ENCODE measurements at regions not wholly inside any gene's neighbourhood (a gene's known extent, or its start where the extent isn't known, plus 50 kb on each side); places are given as distances from the start of the nearest gene placed in this dataset.

DNA sequence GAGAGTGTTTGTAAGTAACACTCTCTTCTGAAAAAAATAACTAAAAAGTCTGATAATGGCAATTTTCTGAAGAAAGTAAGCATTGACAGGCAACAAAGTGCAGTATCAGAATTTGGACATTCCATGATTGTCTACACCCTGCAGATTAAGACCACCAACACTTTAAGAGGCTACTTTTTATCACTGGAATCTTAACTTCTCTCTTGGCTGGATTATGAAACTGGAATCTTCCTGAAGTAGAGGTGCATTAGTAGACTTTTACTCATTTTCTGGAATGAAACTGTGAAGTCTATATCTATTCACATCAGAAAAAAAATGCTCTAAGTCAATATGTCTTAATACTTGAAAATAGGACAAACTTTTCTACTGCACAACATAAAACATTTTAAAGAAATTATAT, 547.5 kb downstream of the COL12A1 start:
- H3K4ac ChIP-seq (ENCODE audit: low read depth, low read length), result no peak overlapping the region
- H3K79me1 ChIP-seq (ENCODE audit: low read length), result no peaks in the 10 kb centered on the region
- H3K4me1 ChIP-seq (ENCODE audit: control insufficient read depth in 1 of 2, insufficient read depth in 2 of 2, low read length in 2 of 2), result no peaks in the 10 kb centered on the region
- H4K12ac ChIP-seq (ENCODE audit: low read depth, low read length), result no peak overlapping the region
- H3K9ac ChIP-seq (ENCODE audit: low read length), result no peak overlapping the region
- no peak overlapping the region for H3K27ac ChIP-seq (ENCODE audit: low read depth, low read length)
- H4K91ac ChIP-seq (ENCODE audit: low read depth, low read length), result no peak overlapping the region
- H3K18ac ChIP-seq (ENCODE audit: low read length), result no peak overlapping the region
- H2AFZ ChIP-seq (ENCODE audit: insufficient read depth, low read length, poor library complexity), result no peak overlapping the region
- no peak overlapping the region for H3K14ac ChIP-seq (ENCODE audit: low read length)
- no peak overlapping the region for H2BK5ac ChIP-seq (ENCODE audit: low read depth, low read length, poor library complexity)
- H2BK120ac ChIP-seq (ENCODE audit: insufficient read depth, low read length, poor library complexity), result no peak overlapping the region
- peak in 1 of 2 donors; percentile 7 for DNase-seq
- no peaks in the 10 kb centered on the region for H3K27me3 ChIP-seq (ENCODE audit: insufficient read depth, low read length)
- no peak overlapping the region for H2BK12ac ChIP-seq (ENCODE audit: low read length)
- peaks cover 4% of the 10 kb centered on the region for H3K9me3 ChIP-seq (ENCODE audit: insufficient read depth, low read depth, low read length)
- H3K4me2 ChIP-seq (ENCODE audit: low read length), result no peak overlapping the region
- no peak overlapping the region for H2AK5ac ChIP-seq (ENCODE audit: low read length)
- no peaks in the 10 kb centered on the region for H3K36me3 ChIP-seq (ENCODE audit: control insufficient read depth in 1 of 2, insufficient read depth in 2 of 2, low read length in 2 of 2)
- no peaks in the 10 kb centered on the region for H3K79me2 ChIP-seq (ENCODE audit: control insufficient read depth, insufficient read depth, low read length, poor library complexity)
- H3K23ac ChIP-seq (ENCODE audit: low read length), result no peak overlapping the region
- no peak overlapping the region for H4K8ac ChIP-seq (ENCODE audit: low read depth, low read length)
- H3K4me3 ChIP-seq (ENCODE audit: low read depth, low read length), result no peak overlapping the region

DNA sequence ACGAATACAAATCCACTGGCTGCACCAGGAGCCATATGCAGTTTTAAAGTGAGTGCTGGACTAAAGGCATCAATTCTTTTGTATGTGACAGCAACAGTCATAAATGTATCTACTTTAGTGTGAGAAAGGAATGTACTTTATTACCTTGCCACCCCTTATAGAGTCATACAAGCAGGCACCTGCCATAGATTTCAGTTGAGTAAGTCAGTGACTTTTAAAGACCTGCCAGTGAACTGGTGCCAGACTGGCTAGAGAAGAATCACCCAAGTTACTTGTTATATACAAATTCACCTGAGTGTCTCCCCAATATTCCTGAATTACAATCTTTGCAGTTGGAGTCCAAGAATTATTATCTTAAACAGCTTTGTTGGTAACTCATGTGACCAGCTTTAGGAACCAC, 547.9 kb downstream of the COL12A1 start:
- no peak overlapping the region for H2BK120ac ChIP-seq (ENCODE audit: insufficient read depth, low read length, poor library complexity)
- H3K18ac ChIP-seq (ENCODE audit: low read length), result no peak overlapping the region
- no peaks in the 10 kb centered on the region for H3K4me1 ChIP-seq (ENCODE audit: control insufficient read depth in 1 of 2, insufficient read depth in 2 of 2, low read length in 2 of 2)
- no peak overlapping the region for H2BK5ac ChIP-seq (ENCODE audit: low read depth, low read length, poor library complexity)
- H3K27ac ChIP-seq (ENCODE audit: low read depth, low read length), result no peak overlapping the region
- H3K23ac ChIP-seq (ENCODE audit: low read length), result no peak overlapping the region
- no peak overlapping the region for H3K4me3 ChIP-seq (ENCODE audit: low read depth, low read length)
- H3K79me2 ChIP-seq (ENCODE audit: control insufficient read depth, insufficient read depth, low read length, poor library complexity), result no peaks in the 10 kb centered on the region
- H3K4ac ChIP-seq (ENCODE audit: low read depth, low read length), result no peak overlapping the region
- no peak overlapping the region for H2AK5ac ChIP-seq (ENCODE audit: low read length)
- H3K14ac ChIP-seq (ENCODE audit: low read length), result no peak overlapping the region
- H4K91ac ChIP-seq (ENCODE audit: low read depth, low read length), result no peak overlapping the region
- no peak overlapping the region for H4K8ac ChIP-seq (ENCODE audit: low read depth, low read length)
- no peak overlapping the region for H3K9ac ChIP-seq (ENCODE audit: low read length)
- H3K79me1 ChIP-seq (ENCODE audit: low read length), result no peaks in the 10 kb centered on the region
- H2BK12ac ChIP-seq (ENCODE audit: low read length), result no peak overlapping the region
- no peaks in the 10 kb centered on the region for H3K36me3 ChIP-seq (ENCODE audit: control insufficient read depth in 1 of 2, insufficient read depth in 2 of 2, low read length in 2 of 2)
- no CpG with 5 or more reads among the region's 1 CpG for WGBS (ENCODE audit: extremely low coverage, insufficient coverage, insufficient read length)
- DNase-seq, result no peak
- H4K12ac ChIP-seq (ENCODE audit: low read depth, low read length), result no peak overlapping the region
- H3K4me2 ChIP-seq (ENCODE audit: low read length), result no peak overlapping the region
- peaks cover 4% of the 10 kb centered on the region for H3K9me3 ChIP-seq (ENCODE audit: insufficient read depth, low read depth, low read length)
- H2AFZ ChIP-seq (ENCODE audit: insufficient read depth, low read length, poor library complexity), result no peak overlapping the region
- H3K27me3 ChIP-seq (ENCODE audit: insufficient read depth, low read length), result no peaks in the 10 kb centered on the region

DNA sequence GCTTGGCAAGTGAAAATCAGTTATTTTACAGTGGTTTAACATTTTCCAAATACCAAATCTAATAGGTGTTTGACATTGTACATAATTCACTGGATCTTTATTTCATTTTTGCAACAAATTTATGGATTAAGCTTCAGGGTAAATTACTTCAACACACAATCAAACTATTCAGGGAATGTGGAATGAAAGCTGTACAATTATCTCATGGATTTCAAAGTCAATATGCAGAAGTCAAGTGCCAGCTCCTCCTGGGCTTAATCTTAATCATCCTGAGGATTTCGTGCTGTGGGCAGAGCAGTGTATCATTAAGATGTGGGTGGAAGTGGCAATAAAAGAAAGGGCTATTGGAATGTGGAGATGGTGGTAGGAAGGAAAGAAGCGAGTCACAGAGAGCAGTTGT, 548.8 kb downstream of the COL12A1 start:
- DNase-seq, result no peak
- no peaks in the 10 kb centered on the region for H3K79me1 ChIP-seq (ENCODE audit: low read length)
- no peak overlapping the region for H3K18ac ChIP-seq (ENCODE audit: low read length)
- H2BK5ac ChIP-seq (ENCODE audit: low read depth, low read length, poor library complexity), result no peak overlapping the region
- H4K12ac ChIP-seq (ENCODE audit: low read depth, low read length), result no peak overlapping the region
- H3K9me3 ChIP-seq (ENCODE audit: insufficient read depth, low read depth, low read length), result peaks cover 4% of the 10 kb centered on the region
- no peak overlapping the region for H2AFZ ChIP-seq (ENCODE audit: insufficient read depth, low read length, poor library complexity)
- H2BK12ac ChIP-seq (ENCODE audit: low read length), result no peak overlapping the region
- H4K8ac ChIP-seq (ENCODE audit: low read depth, low read length), result no peak overlapping the region
- no peaks in the 10 kb centered on the region for H3K27me3 ChIP-seq (ENCODE audit: insufficient read depth, low read length)
- H3K79me2 ChIP-seq (ENCODE audit: control insufficient read depth, insufficient read depth, low read length, poor library complexity), result no peaks in the 10 kb centered on the region
- H3K27ac ChIP-seq (ENCODE audit: low read depth, low read length), result no peak overlapping the region
- H3K4ac ChIP-seq (ENCODE audit: low read depth, low read length), result no peak overlapping the region
- H3K14ac ChIP-seq (ENCODE audit: low read length), result no peak overlapping the region
- no peak overlapping the region for H3K9ac ChIP-seq (ENCODE audit: low read length)
- no peak overlapping the region for H2BK120ac ChIP-seq (ENCODE audit: insufficient read depth, low read length, poor library complexity)
- H3K36me3 ChIP-seq (ENCODE audit: control insufficient read depth in 1 of 2, insufficient read depth in 2 of 2, low read length in 2 of 2), result no peaks in the 10 kb centered on the region
- no peak overlapping the region for H3K4me3 ChIP-seq (ENCODE audit: low read depth, low read length)
- no peak overlapping the region for H2AK5ac ChIP-seq (ENCODE audit: low read length)
- no peak overlapping the region for H3K4me2 ChIP-seq (ENCODE audit: low read length)
- no CpG with 5 or more reads among the region's 2 CpGs for WGBS (ENCODE audit: extremely low coverage, insufficient coverage, insufficient read length)
- H3K23ac ChIP-seq (ENCODE audit: low read length), result peak overlapping the region; percentile 13
- no peak overlapping the region for H4K91ac ChIP-seq (ENCODE audit: low read depth, low read length)
- no peaks in the 10 kb centered on the region for H3K4me1 ChIP-seq (ENCODE audit: control insufficient read depth in 1 of 2, insufficient read depth in 2 of 2, low read length in 2 of 2)

DNA sequence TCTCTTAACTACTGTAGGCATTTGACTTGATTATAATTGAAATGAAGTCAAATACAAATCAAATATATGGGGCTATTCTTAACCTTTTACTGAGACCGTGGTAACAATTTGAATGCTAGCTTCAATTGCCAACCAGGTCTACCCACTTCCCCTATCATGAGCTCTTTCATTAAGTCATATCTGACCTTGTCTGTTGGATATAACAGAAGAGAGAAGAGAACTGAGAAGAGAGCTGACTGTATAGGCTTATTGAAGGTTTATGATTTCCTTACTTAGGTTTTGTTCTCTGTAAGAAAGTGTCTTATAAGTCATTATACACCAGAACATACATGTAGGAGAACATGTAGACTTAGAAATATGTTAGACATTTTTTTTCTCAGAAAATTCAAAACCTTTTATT, 549.4 kb downstream of the COL12A1 start:
- no peak overlapping the region for H3K23ac ChIP-seq (ENCODE audit: low read length)
- no peak overlapping the region for H3K4me2 ChIP-seq (ENCODE audit: low read length)
- no CpG with 5 or more reads among the region's 1 CpG for WGBS (ENCODE audit: extremely low coverage, insufficient coverage, insufficient read length)
- H4K12ac ChIP-seq (ENCODE audit: low read depth, low read length), result no peak overlapping the region
- H3K27me3 ChIP-seq (ENCODE audit: insufficient read depth, low read length), result no peaks in the 10 kb centered on the region
- H4K8ac ChIP-seq (ENCODE audit: low read depth, low read length), result no peak overlapping the region
- no peak overlapping the region for H2AK5ac ChIP-seq (ENCODE audit: low read length)
- peaks cover 4% of the 10 kb centered on the region for H3K9me3 ChIP-seq (ENCODE audit: insufficient read depth, low read depth, low read length)
- H3K18ac ChIP-seq (ENCODE audit: low read length), result no peak overlapping the region
- H2BK12ac ChIP-seq (ENCODE audit: low read length), result no peak overlapping the region
- no peak overlapping the region for H3K4me3 ChIP-seq (ENCODE audit: low read depth, low read length)
- H3K4ac ChIP-seq (ENCODE audit: low read depth, low read length), result no peak overlapping the region
- H3K9ac ChIP-seq (ENCODE audit: low read length), result no peak overlapping the region
- no peak overlapping the region for H3K27ac ChIP-seq (ENCODE audit: low read depth, low read length)
- no peaks in the 10 kb centered on the region for H3K36me3 ChIP-seq (ENCODE audit: control insufficient read depth in 1 of 2, insufficient read depth in 2 of 2, low read length in 2 of 2)
- no peaks in the 10 kb centered on the region for H3K4me1 ChIP-seq (ENCODE audit: control insufficient read depth in 1 of 2, insufficient read depth in 2 of 2, low read length in 2 of 2)
- DNase-seq, result no peak
- H2AFZ ChIP-seq (ENCODE audit: insufficient read depth, low read length, poor library complexity), result no peak overlapping the region
- no peak overlapping the region for H2BK5ac ChIP-seq (ENCODE audit: low read depth, low read length, poor library complexity)
- no peak overlapping the region for H3K14ac ChIP-seq (ENCODE audit: low read length)
- no peak overlapping the region for H4K91ac ChIP-seq (ENCODE audit: low read depth, low read length)
- no peaks in the 10 kb centered on the region for H3K79me1 ChIP-seq (ENCODE audit: low read length)
- H2BK120ac ChIP-seq (ENCODE audit: insufficient read depth, low read length, poor library complexity), result no peak overlapping the region
- H3K79me2 ChIP-seq (ENCODE audit: control insufficient read depth, insufficient read depth, low read length, poor library complexity), result no peaks in the 10 kb centered on the region

DNA sequence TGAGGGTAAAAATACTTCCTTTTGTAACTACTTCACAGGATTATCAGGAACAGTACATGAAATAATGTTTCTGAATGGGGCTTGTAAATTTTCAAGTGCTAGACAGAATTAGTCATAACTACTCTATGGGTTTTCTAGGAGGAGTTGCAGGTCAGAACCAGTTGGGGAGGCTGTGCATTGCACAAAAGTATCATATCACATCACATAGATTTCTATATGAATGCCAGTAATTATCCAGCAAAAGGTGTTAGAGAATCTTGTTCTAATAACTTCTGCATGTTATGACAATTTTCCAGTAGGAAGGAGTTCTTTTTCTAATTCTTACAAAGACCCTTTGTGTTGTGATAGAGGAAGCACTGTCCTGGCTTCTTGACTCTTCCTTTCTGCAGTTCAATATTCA, 551.6 kb downstream of the COL12A1 start:
- no peaks in the 10 kb centered on the region for H3K79me2 ChIP-seq (ENCODE audit: control insufficient read depth, insufficient read depth, low read length, poor library complexity)
- no peaks in the 10 kb centered on the region for H3K36me3 ChIP-seq (ENCODE audit: control insufficient read depth in 1 of 2, insufficient read depth in 2 of 2, low read length in 2 of 2)
- no peak overlapping the region for H3K18ac ChIP-seq (ENCODE audit: low read length)
- no peaks in the 10 kb centered on the region for H3K4me1 ChIP-seq (ENCODE audit: control insufficient read depth in 1 of 2, insufficient read depth in 2 of 2, low read length in 2 of 2)
- no peak overlapping the region for H4K12ac ChIP-seq (ENCODE audit: low read depth, low read length)
- H3K79me1 ChIP-seq (ENCODE audit: low read length), result no peaks in the 10 kb centered on the region
- H3K9me3 ChIP-seq (ENCODE audit: insufficient read depth, low read depth, low read length), result no peaks in the 10 kb centered on the region
- H3K27me3 ChIP-seq (ENCODE audit: insufficient read depth, low read length), result no peaks in the 10 kb centered on the region
- H3K4me3 ChIP-seq (ENCODE audit: low read depth, low read length), result no peak overlapping the region
- H2AFZ ChIP-seq (ENCODE audit: insufficient read depth, low read length, poor library complexity), result no peak overlapping the region
- no peak overlapping the region for H3K27ac ChIP-seq (ENCODE audit: low read depth, low read length)
- no peak overlapping the region for H3K4me2 ChIP-seq (ENCODE audit: low read length)
- H3K23ac ChIP-seq (ENCODE audit: low read length), result no peak overlapping the region
- no peak overlapping the region for H2BK12ac ChIP-seq (ENCODE audit: low read length)
- no peak overlapping the region for H3K4ac ChIP-seq (ENCODE audit: low read depth, low read length)
- H2BK120ac ChIP-seq (ENCODE audit: insufficient read depth, low read length, poor library complexity), result no peak overlapping the region
- no peak overlapping the region for H4K8ac ChIP-seq (ENCODE audit: low read depth, low read length)
- DNase-seq, result no peak
- no peak overlapping the region for H3K9ac ChIP-seq (ENCODE audit: low read length)
- H2BK5ac ChIP-seq (ENCODE audit: low read depth, low read length, poor library complexity), result no peak overlapping the region
- no peak overlapping the region for H2AK5ac ChIP-seq (ENCODE audit: low read length)
- no peak overlapping the region for H3K14ac ChIP-seq (ENCODE audit: low read length)
- no peak overlapping the region for H4K91ac ChIP-seq (ENCODE audit: low read depth, low read length)
